Breast epithelium (tissue), 3 donors: ENCODE measurements at regions not wholly inside any gene's neighbourhood (a gene's known extent, or its start where the extent isn't known, plus 50 kb on each side); places are given as distances from the start of the nearest gene placed in this dataset.

Experiments used
- CTCF ChIP-seq, 3 donors: fragments of 450-650 bp; IDR thresholded peaks; one replicate each; pipeline ENCODE4 v1.5.1; 2016 to 2017; ENCODE audit warnings: antibody characterized with exemption in 3 of 3, mild to moderate bottlenecking in 3 of 3, moderate library complexity in 3 of 3
- POLR2AphosphoS5 ChIP-seq, 3 donors: sonication (generic); formaldehyde crosslinking; IDR thresholded peaks; one replicate each; pipeline ENCODE4 v1.6.1; 2017; ENCODE audit warnings: antibody characterized with exemption in 3 of 3

GRCh38 chr1:185438936-185439335 lies 121.9 kb upstream of the IVNS1ABP start:
- TF ChIP-seq CTCF (IDR thresholded peaks at IDR 0.05), result no peak
- no peak for TF ChIP-seq POLR2AphosphoS5 (IDR thresholded peaks at IDR 0.05)
